IMR-90 (cell line): ENCODE measurements at regions not wholly inside any gene's neighbourhood (a gene's known extent, or its start where the extent isn't known, plus 50 kb on each side); places are given as distances from the start of the nearest gene placed in this dataset.

Experiments
- ATAC-seq: fragments of 200-7000 bp; cut with Tn5 transposase; 2 replicates; pipeline ENCODE4 v1.9.1; 2020; ENCODE audit warnings: low read depth, mild to moderate bottlenecking, moderate library complexity
- BruUV-seq: library from RNA; stranded (reverse); fragments of 400-500 nt; replicated peaks from 2 replicates; lab custom pipeline; 2021; lab: Mats Ljungman, UMichigan
- CTCF ChIA-PET: fragments of 300-600 bp; formaldehyde crosslinking; extraction: SDS; loops from one replicate; lab custom pipeline; 2021; ENCODE audit warnings: antibody characterized with exemption; lab: Yijun Ruan, JAX
- POLR2A ChIA-PET: fragments of 300-600 bp; sonication (Branson Sonifier 250); formaldehyde crosslinking; loops from one replicate; lab custom pipeline; 2022; ENCODE audit warnings: antibody characterized with exemption; ENCODE audit not compliant: unreplicated experiment; lab: Charles Lee
- DNase-seq: peaks from one replicate; pipeline ENCODE4 v3.0.0; 2013
- H2AFZ ChIP-seq: replicated peaks from 2 replicates; pipeline ENCODE3; 2013; ENCODE audit warnings: low read length, mild to moderate bottlenecking; ENCODE audit not compliant: poor library complexity
- H2AK5ac ChIP-seq: 2 replicates; pipeline ENCODE4 v1.6.1; 2013; ENCODE audit warnings: low read depth, low read length, inconsistent platforms
- H2AK9ac ChIP-seq: replicated peaks from 2 replicates; pipeline ENCODE3; 2013; ENCODE audit warnings: mild to moderate bottlenecking, low read depth, low read length, moderate library complexity; ENCODE audit not compliant: poor library complexity
- H2BK120ac ChIP-seq: 2 replicates; pipeline ENCODE4 v1.6.1; 2013; ENCODE audit warnings: low read depth, low read length, inconsistent platforms
- H2BK15ac ChIP-seq: 3 replicates; pipeline ENCODE4 v1.6.1; 2013; ENCODE audit warnings: low read depth, low read length, inconsistent platforms
- H2BK20ac ChIP-seq: 2 replicates; pipeline ENCODE4 v1.6.1; 2013; ENCODE audit warnings: low read depth, mild to moderate bottlenecking, inconsistent platforms, low read length, moderate library complexity
- H2BK5ac ChIP-seq: 2 replicates; pipeline ENCODE4 v1.6.1; 2013; ENCODE audit warnings: mild to moderate bottlenecking, low read depth, low read length, inconsistent platforms; ENCODE audit not compliant: poor library complexity, severe bottlenecking
- H3K14ac ChIP-seq: replicated peaks from 2 replicates; pipeline ENCODE4 v1.6.1; 2013; ENCODE audit warnings: low read depth, low read length, inconsistent platforms
- H3K18ac ChIP-seq: 2 replicates; pipeline ENCODE4 v1.6.1; 2013; ENCODE audit warnings: low read depth, low read length, control low read depth
- H3K23ac ChIP-seq: 2 replicates; pipeline ENCODE4 v1.6.1; 2013; ENCODE audit warnings: low read depth, low read length, inconsistent platforms
- H3K27ac ChIP-seq: 2 replicates; pipeline ENCODE4 v1.5.1; 2013; ENCODE audit warnings: mild to moderate bottlenecking, control low read depth, low read length; ENCODE audit not compliant: insufficient read depth
- H3K27me3 ChIP-seq: 2 replicates; pipeline ENCODE4 v1.6.1; 2013; ENCODE audit warnings: low read length; ENCODE audit not compliant: control insufficient read depth, insufficient read depth
- H3K36me3 ChIP-seq: 2 replicates; pipeline ENCODE4 v1.6.1; 2013; ENCODE audit warnings: low read length, mixed read lengths; ENCODE audit not compliant: control insufficient read depth, insufficient read depth
- H3K4ac ChIP-seq: 2 replicates; pipeline ENCODE4 v1.6.1; 2013; ENCODE audit warnings: low read depth, low read length, inconsistent platforms
- H3K4me1 ChIP-seq: 2 replicates; pipeline ENCODE4 v1.6.1; 2013; ENCODE audit warnings: low read length, mixed read lengths; ENCODE audit not compliant: control insufficient read depth, insufficient read depth
- H3K4me2 ChIP-seq: 2 replicates; pipeline ENCODE4 v1.6.1; 2013; ENCODE audit warnings: low read depth, mild to moderate bottlenecking, control low read depth, low read length, moderate library complexity
- H3K4me3 ChIP-seq: 2 replicates; pipeline ENCODE4 v1.5.1; 2013; ENCODE audit warnings: low read depth, mild to moderate bottlenecking, control low read depth, low read length, moderate library complexity; ENCODE audit not compliant: insufficient read depth
- H3K56ac ChIP-seq: 2 replicates; pipeline ENCODE4 v1.6.1; 2013; ENCODE audit warnings: low read length, inconsistent platforms; ENCODE audit not compliant: insufficient read depth; ENCODE audit errors: extremely low read depth
- H3K79me1 ChIP-seq, 2 experiments: 2 replicates each; pipeline ENCODE4 v1.6.1; 2013; ENCODE audit warnings: low read length in 2 of 2, inconsistent platforms in 1 of 2, low read depth in 1 of 2
- H3K9ac ChIP-seq: 2 replicates; pipeline ENCODE4 v1.6.1; 2013; ENCODE audit warnings: low read depth, low read length, control low read depth
- H3K9me1 ChIP-seq: 2 replicates; pipeline ENCODE4 v1.6.1; 2013; ENCODE audit warnings: low read length, inconsistent platforms; ENCODE audit not compliant: insufficient read depth
- H3K9me3 ChIP-seq: 2 replicates; pipeline ENCODE4 v1.6.1; 2013; ENCODE audit warnings: low read length; ENCODE audit not compliant: control insufficient read depth, insufficient read depth
- H4K20me1 ChIP-seq: 2 replicates; pipeline ENCODE4 v1.6.1; 2013; ENCODE audit warnings: low read length, inconsistent platforms; ENCODE audit not compliant: insufficient read depth
- H4K5ac ChIP-seq: 2 replicates; pipeline ENCODE4 v1.6.1; 2013; ENCODE audit warnings: mild to moderate bottlenecking, low read depth, low read length, control low read depth
- H4K8ac ChIP-seq, 2 experiments: 2 replicates each; pipeline ENCODE4 v1.6.1; 2013; ENCODE audit warnings: low read depth in 2 of 2, low read length in 2 of 2, control low read depth in 1 of 2, inconsistent platforms in 1 of 2
- H4K91ac ChIP-seq: 2 replicates; pipeline ENCODE4 v1.6.1; 2013; ENCODE audit warnings: low read depth, low read length, inconsistent platforms; ENCODE audit not compliant: insufficient read depth
- CEBPB ChIP-seq: IDR thresholded peaks from 2 replicates; pipeline ENCODE4 v1.6.1; 2012; ENCODE audit warnings: low read depth, low read length, improper control_type of control experiment
- MXI1 ChIP-seq: IDR thresholded peaks from 2 replicates; pipeline ENCODE4 v1.6.1; 2012; ENCODE audit warnings: low read depth, mild to moderate bottlenecking, low read length, moderate library complexity, borderline replicate concordance
- RAD21 ChIP-seq: IDR thresholded peaks from 2 replicates; pipeline ENCODE4 v1.6.1; 2012; ENCODE audit warnings: low read length, improper control_type of control experiment
- RFX5 ChIP-seq: IDR thresholded peaks from 2 replicates; pipeline ENCODE4 v1.8.0; 2012; ENCODE audit warnings: low read depth, mild to moderate bottlenecking, low read length, moderate library complexity
- WGBS, 2 experiments: methylation state at CpG; one replicate each; pipeline versions ENCODE4 v1.1.5 to v1.1.7; 2013; ENCODE audit warnings: missing lambda C conversion rate in 2 of 2; ENCODE audit not compliant: insufficient read length in 1 of 2; ENCODE audit errors: extremely low coverage in 2 of 2; 5-methylcytosine and 5-hydroxymethylcytosine counted together
- dilution Hi-C: fragments of 300-500 bp; cut with HindIII; formaldehyde crosslinking; loops from one replicate; pipeline ENCODE4 v1.14.3; 2018; ENCODE audit warnings: low sequenced_read_pairs; ENCODE audit not compliant: unreplicated experiment
- in situ Hi-C: fragments of 300-500 bp; cut with MboI; formaldehyde crosslinking; loops from 3 replicates; pipeline ENCODE4 v1.14.3; 2019; ENCODE audit warnings: low sequenced_read_pairs, inconsistent platforms, mixed read lengths
- intact Hi-C: fragments of 100-400 bp; cut with micrococcal nuclease; formaldehyde crosslinking; loops from 2 replicates; pipeline ENCODE4 v1.10.0; 2022

DNA sequence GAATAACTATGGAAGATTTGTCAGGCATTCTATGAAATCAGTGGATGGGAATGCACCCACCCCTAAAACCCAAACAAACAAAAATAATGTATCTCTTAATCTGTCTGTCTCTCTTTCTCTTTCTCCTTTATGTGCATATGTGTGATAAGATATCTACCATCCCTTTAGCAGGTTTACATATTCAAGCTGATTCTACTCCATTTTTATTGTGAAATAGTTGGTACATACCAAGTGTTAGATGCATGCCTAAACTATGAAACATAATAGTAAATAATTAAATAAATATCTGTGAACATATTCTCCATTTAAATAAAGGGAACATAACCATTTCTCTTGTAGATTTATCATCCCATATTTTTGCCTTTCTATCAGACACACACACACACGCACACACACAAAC is 121.8 kb upstream of the PCDH9 start:
- Histone ChIP-seq H3K4me2 (no peak overlapping the region), H3K9ac (no peak overlapping the region), H2BK15ac (no peak overlapping the region), H3K9me1 (no peaks in the 10 kb centered on the region), H2AK9ac (no peak overlapping the region), H4K91ac (no peak overlapping the region), H3K27me3 (no peaks in the 10 kb centered on the region), H3K36me3 (no peaks in the 10 kb centered on the region), H2BK5ac (no peak overlapping the region), H3K4me1 (no peaks in the 10 kb centered on the region), H3K4ac (no peak overlapping the region), H2BK20ac (no peak overlapping the region), H3K79me1 (no peaks in the 10 kb centered on the region), H3K56ac (no peak overlapping the region), H3K27ac (no peak overlapping the region), H3K4me3 (no peak overlapping the region), H2AK5ac (no peak overlapping the region), H2AFZ (no peak overlapping the region), H3K14ac (no peak overlapping the region), H3K18ac (no peak overlapping the region), H3K9me3 (no peaks in the 10 kb centered on the region), H4K5ac (no peak overlapping the region), H3K23ac (no peak overlapping the region), H2BK120ac (no peak overlapping the region), H4K8ac (no peak overlapping the region), H4K20me1 (no peaks in the 10 kb centered on the region)
- ATAC-seq: peak; percentile 60
- dilution Hi-C loops: no loop called here
- CTCF ChIA-PET: no interaction called here
- WGBS, 2 experiments: no CpG with 5 or more reads among the region's 1 CpG
- POLR2A ChIA-PET: no interaction called here
- intact Hi-C loops: no loop called here
- peak; percentile 44 for DNase-seq
- TF ChIP-seq CEBPB: peak; percentile 86
- no peak for TF ChIP-seq RFX5
- no peak for TF ChIP-seq MXI1
- TF ChIP-seq RAD21: no peak
- in situ Hi-C loops: no loop called here
- BruUV-seq: no TSS peak
